ENCODE measurements at regions not wholly inside any gene's neighbourhood (a gene's known extent, or its start where the extent isn't known, plus 50 kb on each side); places are given as distances from the start of the nearest gene placed in this dataset.

- intact Hi-C loops (cut with DNase I, micrococcal nuclease): no loop called here
Measured at GRCh38 chr4:32042486-32043247, 1322.5 kb downstream of the PCDH7 start.

DNA sequence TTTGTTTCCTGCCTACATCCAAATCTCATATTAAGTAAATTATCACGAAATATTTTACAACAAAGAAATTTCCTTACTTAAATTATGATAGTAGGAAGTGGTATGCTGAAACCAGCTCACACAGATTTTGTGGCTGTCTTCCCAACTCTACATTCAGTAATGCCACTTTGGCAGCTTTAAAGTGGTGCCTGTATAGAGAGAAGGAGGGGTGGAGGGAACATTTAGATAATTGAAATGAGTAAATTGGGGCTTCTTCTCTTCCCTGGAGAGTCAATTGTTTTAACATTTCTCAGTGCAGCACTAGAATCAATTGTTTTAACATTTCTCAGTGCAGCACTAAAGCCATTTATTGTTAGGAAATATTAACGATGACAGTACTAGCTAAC is 1323.1 kb downstream of the PCDH7 start:
- intact Hi-C loops (cut with DNase I, micrococcal nuclease): no loop called here
- ATAC-seq (no peak), DNase-seq (no peak)

More at GRCh38 chr4:32042486-32043247, 1322.5 kb downstream of the PCDH7 start:
- ATAC-seq: peak; percentile 29
- no peak for DNase-seq

- DNase-seq (no peak), ATAC-seq (no peak)
- intact Hi-C loops (cut with DNase I, micrococcal nuclease): no loop called here
Measured at GRCh38 chr4:32061916-32062315, 1341.7 kb downstream of the PCDH7 start.

DNA sequence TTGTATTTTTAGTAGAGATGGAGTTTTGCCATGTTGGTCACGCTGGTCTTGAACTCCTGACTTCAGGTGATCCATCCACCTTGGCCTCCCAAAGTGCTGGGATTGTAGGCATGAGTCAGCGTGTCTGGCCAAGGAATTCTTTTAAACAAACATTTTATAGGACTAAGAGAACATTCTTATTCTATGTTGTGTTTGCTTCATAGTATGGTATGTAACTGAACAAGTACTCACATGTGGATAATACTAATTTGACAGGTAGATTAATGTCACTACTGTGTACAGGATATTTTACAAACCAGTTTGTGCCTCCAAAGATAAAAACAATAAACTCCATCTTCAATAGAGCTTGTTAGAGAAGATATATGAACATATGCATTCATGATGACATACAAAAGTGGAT is 1353.4 kb downstream of the PCDH7 start:
- no peak for DNase-seq
- no peak for ATAC-seq
- intact Hi-C loops (cut with DNase I, micrococcal nuclease): no loop called here

GRCh38 chr4:32087211-32087610 is 1367.0 kb downstream of the PCDH7 start:
- ATAC-seq (no peak), DNase-seq (no peak)
- intact Hi-C loops (cut with DNase I, micrococcal nuclease): no loop called here

DNA sequence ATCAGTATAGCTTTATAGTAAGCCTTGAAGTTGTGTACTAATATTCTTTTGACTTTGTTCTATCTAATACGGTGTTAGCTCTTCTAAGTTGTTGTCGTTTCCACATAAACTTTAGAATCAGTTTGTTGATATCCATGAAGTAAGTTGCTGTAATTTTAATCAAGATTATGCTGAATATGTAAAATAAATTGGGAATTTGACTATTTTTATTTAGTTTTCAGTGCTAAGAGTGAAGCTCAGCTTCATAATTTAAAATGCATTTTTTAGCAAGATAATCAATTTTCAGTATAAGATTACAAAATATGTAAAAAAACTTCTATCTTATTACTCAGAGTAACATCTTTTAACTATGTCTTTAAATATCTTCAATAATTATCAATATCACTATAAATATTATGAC is 1374.8 kb downstream of the PCDH7 start:
- ATAC-seq (no peak), DNase-seq (no peak)

DNA sequence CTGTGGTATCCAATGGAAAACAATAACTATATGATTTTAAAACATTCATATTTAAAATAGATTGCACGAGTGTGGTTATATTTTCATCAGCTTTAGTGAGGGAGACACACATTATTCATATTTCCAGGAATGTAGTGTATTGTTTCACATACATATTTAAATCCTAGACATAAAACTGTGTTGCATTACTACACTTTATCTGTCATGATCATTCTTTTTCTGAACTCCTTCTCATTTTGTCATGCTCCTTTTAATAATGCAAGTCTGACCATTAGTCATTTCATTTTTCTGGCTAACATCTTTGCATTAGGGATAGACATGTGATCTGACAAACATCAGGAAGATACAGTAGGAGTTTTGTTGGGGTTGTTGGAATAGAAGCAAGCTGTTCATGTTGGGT is 1382.7 kb downstream of the PCDH7 start:
- DNase-seq (no peak), ATAC-seq (no peak)
- intact Hi-C loops (cut with DNase I, micrococcal nuclease): no loop called here

More for the DNA sequence above, 1374.8 kb downstream of the PCDH7 start:
- intact Hi-C loops (cut with DNase I, micrococcal nuclease): no loop called here

GRCh38 chr4:32106767-32107166 is 1386.6 kb downstream of the PCDH7 start:
- intact Hi-C loops (cut with DNase I, micrococcal nuclease): no loop called here
- DNase-seq: no peak
- ATAC-seq: no peak

GRCh38 chr4:32112891-32113290 is 1392.7 kb downstream of the PCDH7 start:
- ATAC-seq: no peak
- intact Hi-C loops (cut with DNase I, micrococcal nuclease): no loop called here
- no peak for DNase-seq

DNA sequence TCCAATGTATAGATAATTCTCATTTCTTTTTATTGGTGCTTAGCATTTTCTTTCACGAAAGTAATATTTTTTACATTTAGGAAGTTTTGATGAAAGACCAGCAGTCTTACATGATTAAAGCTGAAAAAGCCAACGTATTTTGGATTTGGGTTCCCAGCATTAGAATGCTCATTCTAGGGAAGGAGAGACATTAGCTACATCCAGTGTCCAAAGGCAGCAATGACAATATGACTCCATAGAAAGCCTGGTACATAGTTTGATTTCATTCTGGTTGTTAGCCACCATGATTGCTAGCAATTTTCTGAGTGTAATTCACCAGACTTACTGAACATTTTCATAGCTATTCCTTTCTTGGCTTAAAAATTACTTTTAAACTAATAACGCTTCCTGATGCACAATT is 1397.5 kb downstream of the PCDH7 start:
- intact Hi-C loops (cut with DNase I, micrococcal nuclease): no loop called here
- ATAC-seq: no peak
- no peak for DNase-seq

GRCh38 chr4:32119907-32120306 is 1399.7 kb downstream of the PCDH7 start:
- intact Hi-C loops (cut with DNase I, micrococcal nuclease): no loop called here
- ATAC-seq (peak; percentile 99), DNase-seq (no peak)

GRCh38 chr4:32128549-32128948 is 1408.4 kb downstream of the PCDH7 start:
- ATAC-seq: no peak
- DNase-seq: no peak
- intact Hi-C loops (cut with DNase I, micrococcal nuclease): no loop called here

GRCh38 chr4:32129967-32130366 is 1409.8 kb downstream of the PCDH7 start:
- ATAC-seq: peak; percentile 74
- intact Hi-C loops (cut with DNase I, micrococcal nuclease): no loop called here
- no peak for DNase-seq

- ATAC-seq (no peak), DNase-seq (no peak)
- intact Hi-C loops (cut with DNase I, micrococcal nuclease): no loop called here
Measured at GRCh38 chr4:32133141-32133540, 1413.0 kb downstream of the PCDH7 start.

- intact Hi-C loops (cut with DNase I, micrococcal nuclease): no loop called here
- DNase-seq (no peak), ATAC-seq (no peak)
Measured at GRCh38 chr4:32133734-32134133, 1413.6 kb downstream of the PCDH7 start.

GRCh38 chr4:32135642-32136041 is 1415.5 kb downstream of the PCDH7 start:
- ATAC-seq: no peak
- intact Hi-C loops (cut with DNase I, micrococcal nuclease): no loop called here
- no peak for DNase-seq

DNA sequence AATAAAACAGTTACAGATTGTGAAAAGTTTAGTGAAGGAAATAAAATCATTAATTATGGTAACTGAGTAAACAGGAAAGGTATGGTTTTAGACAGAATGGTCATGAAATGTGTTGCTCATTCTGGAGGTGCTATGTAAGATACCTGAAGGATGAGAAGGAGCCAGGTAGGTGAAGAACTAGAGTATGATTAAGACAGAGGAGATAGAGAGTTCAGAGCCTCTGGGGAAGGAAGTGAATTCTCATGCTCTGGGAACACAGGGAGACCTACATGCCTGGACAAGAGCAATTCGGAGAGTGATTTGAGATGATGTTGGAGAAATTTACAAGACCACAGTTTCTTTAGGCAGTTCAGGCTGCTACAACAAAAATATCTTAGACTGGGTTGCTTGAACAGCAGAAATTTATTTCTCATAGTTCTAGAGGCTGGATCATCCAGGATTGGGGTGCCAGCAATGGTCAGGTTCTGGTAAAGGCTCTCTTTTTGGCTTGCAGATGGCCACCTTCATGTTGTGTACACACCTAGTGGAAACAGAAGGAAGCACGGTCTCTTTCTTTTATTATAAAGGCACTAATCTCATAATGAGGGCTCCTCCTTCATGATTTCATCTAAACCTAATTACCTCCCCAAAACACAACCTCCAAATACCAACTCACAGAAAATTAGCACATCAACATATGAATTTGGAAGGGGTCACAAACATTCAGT is 1416.1 kb downstream of the PCDH7 start:
- no peak for DNase-seq
- intact Hi-C loops (cut with DNase I, micrococcal nuclease): no loop called here
- no peak for ATAC-seq

- intact Hi-C loops (cut with DNase I, micrococcal nuclease): no loop called here
- DNase-seq (no peak), ATAC-seq (no peak)
Measured at GRCh38 chr4:32140636-32141035, 1420.5 kb downstream of the PCDH7 start.

GRCh38 chr4:32142075-32142474 is 1421.9 kb downstream of the PCDH7 start:
- intact Hi-C loops (cut with DNase I, micrococcal nuclease): no loop called here

DNA sequence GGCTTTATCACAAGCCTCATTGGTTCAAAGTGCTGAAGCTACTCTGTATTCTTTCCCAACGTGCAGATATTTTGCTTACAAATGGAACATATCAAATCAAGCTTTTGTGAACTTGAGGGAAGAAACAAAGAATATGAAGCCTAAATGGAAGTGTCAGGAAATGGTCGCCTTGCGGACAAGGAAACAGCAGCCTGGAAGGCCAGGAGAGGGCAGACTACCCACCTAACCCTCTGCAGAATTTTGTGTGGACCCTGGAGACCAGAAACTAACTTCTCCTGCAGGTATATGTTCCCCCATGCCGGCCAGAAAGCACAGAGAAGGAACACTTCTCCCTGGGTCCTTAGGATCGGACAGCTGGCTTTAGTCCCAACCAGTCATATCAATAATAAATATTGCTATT is 1425.8 kb downstream of the PCDH7 start:
- no peak for DNase-seq
- intact Hi-C loops (cut with DNase I, micrococcal nuclease): no loop called here
- no peak for ATAC-seq

More at GRCh38 chr4:32142075-32142474, 1421.9 kb downstream of the PCDH7 start:
- no peak for ATAC-seq
- no peak for DNase-seq
